ENCODE measurements at regions not wholly inside any gene's neighbourhood (a gene's known extent, or its start where the extent isn't known, plus 50 kb on each side); places are given as distances from the start of the nearest gene placed in this dataset.

DNA sequence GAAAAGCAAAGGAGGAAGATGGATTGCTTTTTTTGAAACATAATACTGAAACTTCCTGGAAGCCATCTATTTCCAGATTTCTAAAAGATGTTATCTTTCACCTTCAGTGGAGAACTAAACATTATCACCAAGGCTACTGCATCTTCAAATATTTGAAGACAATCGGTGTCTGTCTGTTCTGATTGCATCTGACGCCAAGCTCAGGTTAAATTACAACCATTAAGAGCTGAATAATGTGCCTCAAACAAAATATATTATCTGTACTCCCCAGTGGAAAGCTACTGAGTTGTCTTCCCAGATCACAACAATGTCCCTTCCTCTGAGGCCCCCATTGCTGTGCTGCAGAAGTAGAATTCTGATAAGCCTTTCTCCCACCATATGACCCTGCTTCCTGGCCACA, 342.3 kb downstream of the PLK2 start:
- TF ChIP-seq POLR2AphosphoS5 (IDR thresholded peaks at IDR 0.05) (no peak), POLR2A (IDR thresholded peaks at IDR 0.05) (no peak), CTCF (IDR thresholded peaks at IDR 0.05) (no peak), EP300 (IDR thresholded peaks at IDR 0.05) (no peak)
